GM18499 (cell line): ENCODE measurements at regions not wholly inside any gene's neighbourhood (a gene's known extent, or its start where the extent isn't known, plus 50 kb on each side); places are given as distances from the start of the nearest gene placed in this dataset.

Experiments
- ATAC-seq: cut with Tn5 transposase; IDR thresholded peaks from one replicate; pipeline ENCODE4 v1.9.1; 2021; ENCODE audit warnings: moderate number of reproducible peaks; ENCODE audit not compliant: insufficient read depth, unreplicated experiment

GRCh38 chr12:75974323-75975187 is 57.0 kb downstream of the PHLDA1 start:
- no peak for ATAC-seq

- no peak for ATAC-seq
These were observed 60.3 kb downstream of the PHLDA1 start for GRCh38 chr12:75971253-75971652.

GRCh38 chr12:75970310-75970709 is 61.3 kb downstream of the PHLDA1 start:
- ATAC-seq = no peak

- no peak for ATAC-seq
These were observed 61.8 kb downstream of the PHLDA1 start for GRCh38 chr12:75969768-75970167.

- no peak for ATAC-seq
These were observed 65.9 kb downstream of the PHLDA1 start for GRCh38 chr12:75965661-75966060.

- no peak for ATAC-seq
These were observed 67.4 kb downstream of the PHLDA1 start for GRCh38 chr12:75964150-75964549.

- no peak for ATAC-seq
These were observed 69.7 kb downstream of the PHLDA1 start for GRCh38 chr12:75961878-75962277.

- ATAC-seq = no peak
These were observed 70.5 kb downstream of the PHLDA1 start for GRCh38 chr12:75960954-75961661.

- ATAC-seq = no peak
These were observed 71.3 kb downstream of the PHLDA1 start for GRCh38 chr12:75960086-75960910.

GRCh38 chr12:75959506-75959905 is 72.1 kb downstream of the PHLDA1 start:
- no peak for ATAC-seq

GRCh38 chr12:75959060-75959459 is 72.5 kb downstream of the PHLDA1 start:
- ATAC-seq = no peak

GRCh38 chr12:75955251-75955650 is 76.3 kb downstream of the PHLDA1 start:
- ATAC-seq = no peak

- no peak for ATAC-seq
These were observed 76.8 kb downstream of the PHLDA1 start for GRCh38 chr12:75954749-75955148.

GRCh38 chr12:75954041-75954440 is 77.5 kb downstream of the PHLDA1 start:
- no peak for ATAC-seq

- ATAC-seq = no peak
These were observed 78.2 kb downstream of the PHLDA1 start for GRCh38 chr12:75953312-75953906.

- no peak for ATAC-seq
These were observed 79.9 kb downstream of the PHLDA1 start for GRCh38 chr12:75951399-75952278.

GRCh38 chr12:75947156-75947723 is 84.3 kb downstream of the PHLDA1 start:
- ATAC-seq = no peak

GRCh38 chr12:75945581-75945980 is 86.0 kb downstream of the PHLDA1 start:
- ATAC-seq = no peak

GRCh38 chr12:75944905-75945432 is 86.6 kb downstream of the PHLDA1 start:
- no peak for ATAC-seq
